Bronchial epithelial cell (primary cell): ENCODE measurements at regions not wholly inside any gene's neighbourhood (a gene's known extent, or its start where the extent isn't known, plus 50 kb on each side); places are given as distances from the start of the nearest gene placed in this dataset.

Experiments used
- DNase-seq: peaks from one replicate; pipeline ENCODE4 v3.0.0-alpha.2; 2010; ENCODE audit warnings: low read depth
- FAIRE-seq: peaks from 2 replicates; lab custom pipeline; 2011; peaks lifted over from hg19 to GRCh38; lab: Jason Lieb, UNC
- H3K27me3 ChIP-seq: 2 replicates; pipeline ENCODE4 v1.5.1; 2011; ENCODE audit warnings: low read length; ENCODE audit not compliant: control insufficient read depth, insufficient read depth
- H3K36me3 ChIP-seq: 2 replicates; pipeline ENCODE4 v1.5.1; 2011; ENCODE audit warnings: low read length; ENCODE audit not compliant: control insufficient read depth, insufficient read depth
- H3K4me3 ChIP-seq: 2 replicates; pipeline ENCODE4 v1.5.1; 2011; ENCODE audit warnings: mild to moderate bottlenecking, low read depth, low read length, control low read depth
- TF ChIP-seq, protein P1 (sequence below): IDR thresholded peaks from 2 replicates; pipeline ENCODE4 v1.5.1; 2011; ENCODE audit warnings: mild to moderate bottlenecking, moderate library complexity, low read length, control low read depth, inconsistent platforms; ENCODE audit not compliant: insufficient read depth, severe bottlenecking

DNA sequence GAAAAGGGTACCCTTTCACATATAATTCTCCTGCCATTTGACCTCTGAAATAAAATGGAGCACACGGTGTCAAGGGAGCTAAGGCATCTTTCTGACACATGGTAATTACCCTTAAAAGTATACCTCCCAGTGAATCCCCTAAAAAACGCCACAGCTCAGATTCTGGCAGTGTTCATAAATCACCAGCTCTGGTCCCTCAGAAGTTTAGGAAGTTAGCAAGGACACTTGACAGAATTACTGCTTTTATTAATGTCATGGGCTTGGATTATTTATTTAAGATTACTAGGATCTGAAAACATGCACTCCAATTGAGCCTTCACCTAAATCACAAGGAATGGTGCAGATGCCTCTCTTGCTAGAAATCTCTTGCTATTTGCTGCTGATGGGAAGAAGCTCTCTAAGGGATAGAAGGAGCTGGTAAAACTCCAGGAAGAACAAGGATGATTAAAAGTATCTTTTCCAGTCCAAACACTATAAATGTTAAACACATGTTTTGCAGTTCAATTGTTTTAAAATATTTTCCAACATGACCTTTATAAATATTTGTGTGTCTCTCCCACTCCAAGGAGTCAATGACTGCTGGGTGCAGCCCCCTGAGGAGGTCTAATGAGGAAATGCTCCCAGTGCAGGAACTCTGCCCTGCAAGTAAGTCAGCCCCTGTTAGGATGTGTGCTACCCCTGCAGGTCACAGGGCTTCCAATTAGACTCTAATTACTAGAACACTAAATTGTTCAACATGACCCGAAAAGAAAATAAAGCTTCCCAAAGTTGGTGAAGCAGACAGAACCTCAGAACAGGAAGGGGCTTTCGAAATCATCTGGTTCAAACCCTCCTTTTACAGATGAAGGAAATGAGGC is 230.3 kb downstream of the TFAP2A start:
- TF ChIP-seq, protein P1, sequence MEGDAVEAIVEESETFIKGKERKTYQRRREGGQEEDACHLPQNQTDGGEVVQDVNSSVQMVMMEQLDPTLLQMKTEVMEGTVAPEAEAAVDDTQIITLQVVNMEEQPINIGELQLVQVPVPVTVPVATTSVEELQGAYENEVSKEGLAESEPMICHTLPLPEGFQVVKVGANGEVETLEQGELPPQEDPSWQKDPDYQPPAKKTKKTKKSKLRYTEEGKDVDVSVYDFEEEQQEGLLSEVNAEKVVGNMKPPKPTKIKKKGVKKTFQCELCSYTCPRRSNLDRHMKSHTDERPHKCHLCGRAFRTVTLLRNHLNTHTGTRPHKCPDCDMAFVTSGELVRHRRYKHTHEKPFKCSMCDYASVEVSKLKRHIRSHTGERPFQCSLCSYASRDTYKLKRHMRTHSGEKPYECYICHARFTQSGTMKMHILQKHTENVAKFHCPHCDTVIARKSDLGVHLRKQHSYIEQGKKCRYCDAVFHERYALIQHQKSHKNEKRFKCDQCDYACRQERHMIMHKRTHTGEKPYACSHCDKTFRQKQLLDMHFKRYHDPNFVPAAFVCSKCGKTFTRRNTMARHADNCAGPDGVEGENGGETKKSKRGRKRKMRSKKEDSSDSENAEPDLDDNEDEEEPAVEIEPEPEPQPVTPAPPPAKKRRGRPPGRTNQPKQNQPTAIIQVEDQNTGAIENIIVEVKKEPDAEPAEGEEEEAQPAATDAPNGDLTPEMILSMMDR = no peak
- H3K36me3 ChIP-seq = no peaks in the 10 kb centered on the region
- peak; percentile 66 for FAIRE-seq
- no peak for DNase-seq
- no peak overlapping the region for H3K4me3 ChIP-seq
- H3K27me3 ChIP-seq = no peaks in the 10 kb centered on the region

DNA sequence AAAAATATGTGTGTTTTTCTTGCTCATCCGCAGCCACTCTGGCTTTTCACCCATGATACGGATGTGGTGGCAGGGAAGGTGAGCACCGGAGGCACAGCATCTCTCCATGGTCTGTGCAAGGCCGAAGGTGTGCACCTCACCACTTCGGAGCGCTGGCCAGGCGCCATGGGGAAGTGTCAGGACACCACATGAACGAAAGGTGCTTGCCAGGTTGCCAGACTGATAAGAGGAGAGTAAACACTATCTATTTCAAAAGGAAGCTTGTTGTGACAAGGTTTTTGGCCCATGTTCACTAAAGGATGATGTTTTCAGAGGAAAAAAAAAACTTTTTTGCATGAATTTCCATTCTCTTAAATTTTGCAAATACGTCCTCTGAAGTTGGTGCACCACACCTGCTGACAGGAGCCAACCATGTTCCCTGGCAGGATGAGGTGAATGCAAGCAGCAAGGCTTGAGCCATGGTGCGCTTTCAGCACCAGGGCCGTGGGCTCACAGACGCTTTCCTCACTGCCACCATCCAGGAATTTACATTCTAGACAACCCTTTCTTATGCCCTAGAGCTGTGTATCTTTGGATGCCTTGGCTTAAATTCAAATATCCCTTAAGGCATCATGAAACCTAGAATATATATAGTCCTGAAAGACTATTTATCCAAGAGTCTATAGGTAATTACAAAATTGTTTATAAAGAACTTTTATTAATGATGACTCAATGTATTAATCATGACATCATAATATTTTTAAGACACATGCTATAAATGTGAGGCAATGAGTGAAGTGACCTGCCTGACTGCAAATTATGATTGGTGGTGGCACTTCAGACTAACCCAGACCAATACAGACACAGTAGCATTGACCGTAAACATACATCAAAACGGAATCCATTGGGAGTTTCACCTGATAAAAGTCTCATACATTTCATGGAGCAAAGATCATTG is 234.5 kb downstream of the TFAP2A start:
- FAIRE-seq (no peak), DNase-seq (peak; percentile 50)
- Histone ChIP-seq H3K36me3 (no peaks in the 10 kb centered on the region), H3K4me3 (no peak overlapping the region), H3K27me3 (no peaks in the 10 kb centered on the region)
- TF ChIP-seq, protein P1 = no peak

DNA sequence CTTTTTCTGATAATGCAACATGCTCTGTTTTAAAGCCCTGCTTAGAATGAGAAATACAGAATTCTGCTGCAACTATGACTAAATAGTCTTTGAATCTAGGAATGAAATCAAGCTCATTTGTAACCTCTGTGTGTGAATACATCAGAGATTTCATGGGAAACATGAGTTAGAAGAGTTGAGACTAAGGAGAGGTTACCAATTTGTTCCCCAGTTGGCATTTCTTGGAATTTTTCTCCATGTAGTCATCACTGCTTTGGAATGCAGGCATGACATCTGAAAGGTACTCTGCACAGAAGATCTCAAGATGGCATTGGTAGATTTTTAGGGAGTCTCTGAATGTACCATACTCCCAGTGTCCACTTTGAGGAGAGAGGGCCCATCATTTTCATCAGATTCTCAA is 237.2 kb downstream of the TFAP2A start:
- no peaks in the 10 kb centered on the region for H3K27me3 ChIP-seq
- TF ChIP-seq, protein P1 = no peak
- no peak overlapping the region for H3K4me3 ChIP-seq
- H3K36me3 ChIP-seq = no peaks in the 10 kb centered on the region
- DNase-seq (peak; percentile 50), FAIRE-seq (no peak)

DNA sequence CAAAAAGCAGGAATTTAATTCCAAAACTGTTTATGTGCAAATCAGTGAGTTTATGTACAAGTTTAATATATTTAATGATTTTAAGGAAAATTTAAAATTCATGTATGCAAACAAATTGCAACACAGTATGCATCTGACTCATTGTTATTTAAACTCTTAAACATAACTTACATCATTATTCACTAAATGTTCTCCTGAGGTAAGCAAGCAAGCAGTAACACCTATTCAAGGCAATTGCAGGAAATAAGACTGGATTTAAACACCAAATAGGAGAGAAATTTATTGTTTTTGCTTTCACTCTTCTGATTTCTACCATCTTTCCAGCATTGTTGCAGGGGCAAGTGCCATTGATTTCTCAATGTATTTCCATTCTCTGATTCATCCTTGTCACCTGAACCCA is 239.5 kb downstream of the TFAP2A start:
- FAIRE-seq (peak; percentile 58), DNase-seq (peak; percentile 82)
- TF ChIP-seq, protein P1 = no peak
- H3K27me3 ChIP-seq = no peaks in the 10 kb centered on the region
- no peaks in the 10 kb centered on the region for H3K36me3 ChIP-seq
- H3K4me3 ChIP-seq = no peak overlapping the region

DNA sequence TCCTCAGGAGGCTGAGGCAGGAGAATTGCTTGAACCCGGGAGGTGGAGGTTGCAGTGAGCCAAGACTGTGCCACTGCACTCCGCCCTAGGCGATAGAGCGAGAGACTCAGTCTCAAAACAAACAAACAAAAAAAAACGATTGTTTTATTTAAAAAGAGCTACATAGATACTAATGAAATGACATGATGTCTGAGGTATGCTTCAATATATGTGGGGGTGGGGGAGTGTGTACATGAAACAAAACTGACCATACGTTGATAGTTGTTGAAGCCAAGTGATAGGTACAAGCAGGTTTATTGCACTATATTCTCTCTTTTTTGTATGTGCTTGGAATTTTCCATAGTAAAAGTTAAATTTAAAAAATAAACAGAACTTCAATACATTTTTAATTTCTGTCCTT is 240.1 kb downstream of the TFAP2A start:
- H3K27me3 ChIP-seq = no peaks in the 10 kb centered on the region
- H3K4me3 ChIP-seq = no peak overlapping the region
- FAIRE-seq (no peak), DNase-seq (peak; percentile 52)
- TF ChIP-seq, protein P1 = no peak
- H3K36me3 ChIP-seq = no peaks in the 10 kb centered on the region
